ENCODE measurements at regions not wholly inside any gene's neighbourhood (a gene's known extent, or its start where the extent isn't known, plus 50 kb on each side); places are given as distances from the start of the nearest gene placed in this dataset.

DNA sequence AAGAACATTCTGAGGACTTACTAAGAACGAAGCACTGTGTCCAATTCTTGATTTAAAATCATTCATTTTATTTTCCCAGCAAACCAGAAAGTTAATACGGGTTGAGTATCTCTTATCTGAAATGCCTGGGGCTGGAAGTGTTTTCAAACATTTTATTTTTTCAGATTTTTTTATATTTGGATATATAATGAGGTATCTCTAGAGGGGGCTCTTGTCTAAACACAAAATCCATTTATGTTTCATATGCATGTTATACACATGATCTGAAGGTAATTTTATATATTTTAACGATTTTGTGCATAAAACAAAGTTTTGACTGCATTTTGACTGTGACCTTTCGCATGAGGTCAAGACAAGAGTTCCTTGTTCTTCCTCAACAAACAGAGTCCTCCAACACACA is 320.9 kb downstream of the ASMT start:
- WGBS, 2 donors, result 73 to 77% methylated on average over 4 of the region's 4 CpGs
- intact Hi-C loops (cut with DNase I), result no loop called here
- Histone ChIP-seq H3K4me1 (no peaks in the 10 kb centered on the region), H3K9me3 (no peaks in the 10 kb centered on the region), H3K27ac (no peak overlapping the region), H3K36me3 (no peaks in the 10 kb centered on the region), H3K27me3 (no peaks in the 10 kb centered on the region), H3K4me3 (replicated peaks in 1 of 3) (no peak overlapping the region)
- TF ChIP-seq CTCF (IDR thresholded peaks at IDR 0.05), result no peak
- TF ChIP-seq POLR2A (IDR thresholded peaks at IDR 0.05), result no peak
- DNase-seq, result no peak

DNA sequence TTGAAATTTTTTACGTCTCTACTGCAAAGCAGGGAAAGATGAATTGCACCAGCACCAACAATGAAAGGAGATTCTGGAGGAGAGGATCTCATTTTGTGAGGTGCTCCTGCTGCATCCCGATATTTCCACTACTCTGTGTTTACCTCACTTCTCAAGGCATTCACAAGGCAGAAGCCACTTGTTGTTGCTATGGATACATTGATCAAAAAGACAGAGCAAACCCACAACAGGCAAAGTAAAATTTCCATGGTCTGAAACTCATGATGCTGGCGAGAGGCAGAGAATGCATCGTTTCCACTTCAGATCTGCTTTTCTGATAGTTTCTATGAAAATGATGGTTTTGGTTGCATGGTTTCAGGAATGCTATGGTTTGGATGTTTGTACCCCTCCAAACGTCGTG is 323.3 kb downstream of the ASMT start:
- Histone ChIP-seq H3K27ac (no peak overlapping the region), H3K27me3 (no peaks in the 10 kb centered on the region), H3K4me1 (no peaks in the 10 kb centered on the region), H3K9me3 (no peaks in the 10 kb centered on the region), H3K36me3 (no peaks in the 10 kb centered on the region), H3K4me3 (replicated peaks in 1 of 3) (no peak overlapping the region)
- intact Hi-C loops (cut with DNase I), result no loop called here
- TF ChIP-seq CTCF (IDR thresholded peaks at IDR 0.05) (no peak), POLR2A (IDR thresholded peaks at IDR 0.05) (no peak)
- DNase-seq, result no peak
- 83 to 85% methylated on average over 6 of the region's 6 CpGs for WGBS, 2 donors

- H3K9me3 ChIP-seq, result no peaks in the 10 kb centered on the region
- H3K4me3 ChIP-seq (replicated peaks in 1 of 3), result no peak overlapping the region
- no peaks in the 10 kb centered on the region for H3K4me1 ChIP-seq
- no peaks in the 10 kb centered on the region for H3K27me3 ChIP-seq
- no peaks in the 10 kb centered on the region for H3K36me3 ChIP-seq
- WGBS, 2 donors, result 54 to 81% methylated on average over 6 of the region's 6 CpGs
- DNase-seq, result no peak
- TF ChIP-seq CTCF (IDR thresholded peaks at IDR 0.05) (no peak), POLR2A (IDR thresholded peaks at IDR 0.05) (no peak)
- no peak overlapping the region for H3K27ac ChIP-seq
- intact Hi-C loops (cut with DNase I), result no loop called here
Observed at GRCh38 chrX:1941321-1941720, 326.5 kb downstream of the ASMT start.

GRCh38 chrX:1945879-1946278 is 331.0 kb downstream of the ASMT start:
- intact Hi-C loops (cut with DNase I), result no loop called here
- Histone ChIP-seq H3K36me3 (no peaks in the 10 kb centered on the region), H3K27ac (no peak overlapping the region), H3K4me3 (replicated peaks in 1 of 3) (no peak overlapping the region), H3K4me1 (no peaks in the 10 kb centered on the region), H3K27me3 (no peaks in the 10 kb centered on the region), H3K9me3 (no peaks in the 10 kb centered on the region)
- no peak for TF ChIP-seq POLR2A (IDR thresholded peaks at IDR 0.05)
- DNase-seq, result no peak
- WGBS, 2 donors, result 89 to 97% methylated on average over 10 of the region's 10 CpGs

- H3K4me3 ChIP-seq (replicated peaks in 1 of 3), result no peak overlapping the region
- WGBS, 2 donors, result 94 to 95% methylated on average over 9 of the region's 9 CpGs
- no peak overlapping the region for H3K27ac ChIP-seq
- intact Hi-C loops (cut with DNase I), result no loop called here
- H3K4me1 ChIP-seq, result no peaks in the 10 kb centered on the region
- no peaks in the 10 kb centered on the region for H3K9me3 ChIP-seq
- no peaks in the 10 kb centered on the region for H3K36me3 ChIP-seq
- TF ChIP-seq CTCF (IDR thresholded peaks at IDR 0.05), result no peak
- no peak for TF ChIP-seq POLR2A (IDR thresholded peaks at IDR 0.05)
- DNase-seq, result no peak
- H3K27me3 ChIP-seq, result no peaks in the 10 kb centered on the region
Observed at GRCh38 chrX:1946974-1947373, 332.1 kb downstream of the ASMT start.
